Upper lobe of left lung (tissue), 6 donors: ENCODE measurements at regions not wholly inside any gene's neighbourhood (a gene's known extent, or its start where the extent isn't known, plus 50 kb on each side); places are given as distances from the start of the nearest gene placed in this dataset.
"Not testable (repeated sequence)": the region's sequence is repeated elsewhere in the genome, so short reads cannot be mapped to it uniquely, and the experiment has no call there.

Experiments used
- ATAC-seq, 2 donors: fragments of 200-7000 bp; cut with Tn5 transposase; one replicate each; pipeline ENCODE4 v1.9.1; 2022; ENCODE audit warnings: mild to moderate bottlenecking in 2 of 2, moderate library complexity in 2 of 2; ENCODE audit not compliant: low FRiP score in 2 of 2
- DNase-seq, 2 donors: peaks; one replicate each; pipeline ENCODE4 v3.0.0-alpha.2; 2019 to 2020
- H3K27ac ChIP-seq, 4 donors: fragments of 200-600 bp; sonication (generic); one replicate each; pipeline ENCODE4 v1.5.1; 2016 to 2019
- H3K27me3 ChIP-seq, 4 donors: fragments of 200-600 bp; sonication (generic); one replicate each; pipeline ENCODE4 v1.5.1; 2017 to 2019
- H3K36me3 ChIP-seq, 4 donors: fragments of 200-600 bp; sonication (generic); one replicate each; pipeline ENCODE4 v1.5.1; 2016 to 2019
- H3K4me1 ChIP-seq, 4 donors: fragments of 200-600 bp; sonication (generic); one replicate each; pipeline ENCODE4 v1.5.1; 2018 to 2019
- H3K4me3 ChIP-seq, 4 donors: fragments of 200-600 bp; sonication (generic); one replicate each; pipeline ENCODE4 v1.5.1; 2017 to 2019; ENCODE audit warnings: mild to moderate bottlenecking in 2 of 4, moderate library complexity in 1 of 4
- H3K9me3 ChIP-seq, 4 donors: fragments of 200-600 bp; sonication (generic); one replicate each; pipeline ENCODE4 v1.5.1; 2018 to 2019
- EP300 ChIP-seq, 4 donors: sonication (generic); formaldehyde crosslinking; IDR thresholded peaks; one replicate each; pipeline ENCODE4 v1.5.1; 2017; ENCODE audit warnings: antibody characterized with exemption in 4 of 4, control low read depth in 2 of 4
- POLR2A ChIP-seq, 4 donors: fragments of 450-650 bp; IDR thresholded peaks; one replicate each; pipeline ENCODE4 v1.5.1; 2016 to 2017; ENCODE audit warnings: antibody characterized with exemption in 4 of 4, mild to moderate bottlenecking in 2 of 4
- POLR2AphosphoS5 ChIP-seq, 2 donors: sonication (generic); formaldehyde crosslinking; IDR thresholded peaks; one replicate each; pipeline ENCODE4 v1.5.1; 2017; ENCODE audit warnings: antibody characterized with exemption in 2 of 2
- WGBS, 2 donors: methylation state at CpG; one replicate each; pipeline ENCODE4 v1.1.5; 2017 to 2018; 5-methylcytosine and 5-hydroxymethylcytosine counted together
- TF ChIP-seq, protein P1 (sequence below), 6 experiments: fragments of 450-650 bp in 4 of 6; fragments of 200-600 bp in 2 of 6; sonication (generic) in 2 of 6; IDR thresholded peaks; one replicate each; pipeline ENCODE4 v1.5.1; 2016 to 2019; ENCODE audit warnings: antibody characterized with exemption in 6 of 6
- donor health status: DM: no; HTN: no; CAD: no; lungs with moderate emphysema.
- donor health status: DM: no; HTN: yes; CAD: no; lungs with severe emphysema.

- H3K36me3 ChIP-seq = no peaks in the 10 kb centered on the region
- no peaks in the 10 kb centered on the region for H3K4me1 ChIP-seq
- WGBS, 2 donors = 65 to 68% methylated on average over 1 of the region's 1 CpG
- DNase-seq = no peak
- TF ChIP-seq POLR2AphosphoS5 (IDR thresholded peaks at IDR 0.05) (no peak), POLR2A (IDR thresholded peaks at IDR 0.05) (no peak), EP300 (IDR thresholded peaks at IDR 0.05) (no peak)
- TF ChIP-seq, protein P1, sequence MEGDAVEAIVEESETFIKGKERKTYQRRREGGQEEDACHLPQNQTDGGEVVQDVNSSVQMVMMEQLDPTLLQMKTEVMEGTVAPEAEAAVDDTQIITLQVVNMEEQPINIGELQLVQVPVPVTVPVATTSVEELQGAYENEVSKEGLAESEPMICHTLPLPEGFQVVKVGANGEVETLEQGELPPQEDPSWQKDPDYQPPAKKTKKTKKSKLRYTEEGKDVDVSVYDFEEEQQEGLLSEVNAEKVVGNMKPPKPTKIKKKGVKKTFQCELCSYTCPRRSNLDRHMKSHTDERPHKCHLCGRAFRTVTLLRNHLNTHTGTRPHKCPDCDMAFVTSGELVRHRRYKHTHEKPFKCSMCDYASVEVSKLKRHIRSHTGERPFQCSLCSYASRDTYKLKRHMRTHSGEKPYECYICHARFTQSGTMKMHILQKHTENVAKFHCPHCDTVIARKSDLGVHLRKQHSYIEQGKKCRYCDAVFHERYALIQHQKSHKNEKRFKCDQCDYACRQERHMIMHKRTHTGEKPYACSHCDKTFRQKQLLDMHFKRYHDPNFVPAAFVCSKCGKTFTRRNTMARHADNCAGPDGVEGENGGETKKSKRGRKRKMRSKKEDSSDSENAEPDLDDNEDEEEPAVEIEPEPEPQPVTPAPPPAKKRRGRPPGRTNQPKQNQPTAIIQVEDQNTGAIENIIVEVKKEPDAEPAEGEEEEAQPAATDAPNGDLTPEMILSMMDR (IDR thresholded peaks at IDR 0.05) = no peak
- no peak for ATAC-seq
- H3K27me3 ChIP-seq = no peaks in the 10 kb centered on the region
- no peaks in the 10 kb centered on the region for H3K9me3 ChIP-seq
- H3K4me3 ChIP-seq = no peak overlapping the region
- no peak overlapping the region for H3K27ac ChIP-seq
These were observed 421.9 kb upstream of the FTMT start for GRCh38 chr5:121429761-121430160.

- Histone ChIP-seq H3K27ac (no peak overlapping the region), H3K9me3 (no peaks in the 10 kb centered on the region), H3K27me3 (no peaks in the 10 kb centered on the region), H3K36me3 (no peaks in the 10 kb centered on the region), H3K4me1 (no peaks in the 10 kb centered on the region), H3K4me3 (no peak overlapping the region)
- 27 to 37% methylated on average over 4 of the region's 4 CpGs for WGBS, 2 donors
- TF ChIP-seq POLR2AphosphoS5 (IDR thresholded peaks at IDR 0.05) (no peak), EP300 (IDR thresholded peaks at IDR 0.05) (no peak), POLR2A (IDR thresholded peaks at IDR 0.05) (no peak)
- TF ChIP-seq, protein P1 (IDR thresholded peaks at IDR 0.05) = no peak
- no peak for ATAC-seq
- no peak for DNase-seq
These were observed 421.1 kb upstream of the FTMT start for GRCh38 chr5:121430538-121430937.

GRCh38 chr5:121445511-121445910 lies 406.2 kb upstream of the FTMT start:
- Histone ChIP-seq H3K27ac (no peak overlapping the region), H3K27me3 (no peaks in the 10 kb centered on the region), H3K4me3 (no peak overlapping the region), H3K4me1 (no peaks in the 10 kb centered on the region), H3K9me3 (peaks cover 0 to 2% (median 0%) of the 10 kb centered on the region in 4 donors), H3K36me3 (no peaks in the 10 kb centered on the region)
- no peak for ATAC-seq
- no peak for DNase-seq
- WGBS, 2 donors = 65 to 85% methylated on average over 2 of the region's 2 CpGs
- TF ChIP-seq EP300 (IDR thresholded peaks at IDR 0.05) (no peak), POLR2A (IDR thresholded peaks at IDR 0.05) (no peak), POLR2AphosphoS5 (IDR thresholded peaks at IDR 0.05) (no peak)
- TF ChIP-seq, protein P1 (IDR thresholded peaks at IDR 0.05) = no peak

DNA sequence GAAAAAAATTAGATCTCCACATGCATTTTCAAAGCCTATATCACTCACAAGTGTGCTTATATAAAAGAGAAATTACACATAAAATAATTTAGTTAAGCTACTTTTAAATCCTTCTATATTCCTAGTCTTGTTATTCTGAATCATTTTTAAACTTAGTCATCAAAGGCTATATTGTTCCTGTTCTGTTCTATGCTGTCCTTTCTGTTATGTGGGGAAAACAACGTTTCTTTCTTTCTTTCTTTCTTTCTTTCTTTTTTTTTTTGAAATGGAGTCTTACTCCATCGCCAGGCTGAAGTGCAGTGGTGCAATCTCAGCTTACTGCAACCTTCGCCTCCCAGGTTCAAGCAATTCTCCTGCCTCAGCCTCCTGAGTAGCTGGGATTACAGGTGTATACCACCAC lies 389.2 kb upstream of the FTMT start:
- Histone ChIP-seq H3K27me3 (no peaks in the 10 kb centered on the region), H3K4me3 (no peak overlapping the region), H3K9me3 (no peaks in the 10 kb centered on the region), H3K36me3 (no peaks in the 10 kb centered on the region), H3K27ac (no peak overlapping the region), H3K4me1 (no peaks in the 10 kb centered on the region)
- DNase-seq (no peak), ATAC-seq (no peak)
- TF ChIP-seq EP300 (IDR thresholded peaks at IDR 0.05) (no peak), POLR2A (IDR thresholded peaks at IDR 0.05) (no peak)
- TF ChIP-seq, protein P1 (IDR thresholded peaks at IDR 0.05) = no peak
- 74 to 78% methylated on average over 3 of the region's 3 CpGs for WGBS, 2 donors

- not testable (repeated sequence) for H3K4me3 ChIP-seq, H3K27ac ChIP-seq, H3K36me3 ChIP-seq, H3K4me1 ChIP-seq, ATAC-seq, H3K27me3 ChIP-seq, H3K9me3 ChIP-seq, DNase-seq
These were observed 380.5 kb upstream of the FTMT start for GRCh38 chr5:121471222-121471621.
